Left renal pelvis (tissue), 4 donors: ENCODE measurements at regions not wholly inside any gene's neighbourhood (a gene's known extent, or its start where the extent isn't known, plus 50 kb on each side); places are given as distances from the start of the nearest gene placed in this dataset.

Experiments used
- DNase-seq, 4 donors: peaks; one replicate each; pipeline ENCODE4 v3.0.0-alpha.2; 2013; ENCODE audit warnings: low read depth in 4 of 4, low spot score in 3 of 4

GRCh38 chr6:44050872-44051505, 76.3 kb downstream of the MRPL14 start:
- DNase-seq, result no peak

GRCh38 chr6:44049989-44050871, 77.0 kb downstream of the MRPL14 start:
- DNase-seq, result no peak

- no peak for DNase-seq
Measured at GRCh38 chr6:44049163-44049988, 77.9 kb downstream of the MRPL14 start.

GRCh38 chr6:44048277-44048676, 79.0 kb downstream of the MRPL14 start:
- no peak for DNase-seq

- no peak for DNase-seq
Measured at GRCh38 chr6:44047801-44048200, 79.5 kb downstream of the MRPL14 start.

- no peak for DNase-seq
Measured at GRCh38 chr6:44047179-44047546, 80.1 kb downstream of the MRPL14 start.

GRCh38 chr6:44046516-44047178, 80.6 kb downstream of the MRPL14 start:
- no peak for DNase-seq

GRCh38 chr6:44045672-44046015, 81.6 kb downstream of the MRPL14 start:
- DNase-seq, result no peak

GRCh38 chr6:44044940-44045671, 82.1 kb downstream of the MRPL14 start:
- DNase-seq, result no peak

GRCh38 chr6:44044154-44044539, 83.1 kb downstream of the MRPL14 start:
- no peak for DNase-seq

GRCh38 chr6:44043479-44044153, 83.6 kb downstream of the MRPL14 start:
- no peak for DNase-seq

- no peak for DNase-seq
Measured at GRCh38 chr6:44042989-44043478, 84.2 kb downstream of the MRPL14 start.

- no peak for DNase-seq
Measured at GRCh38 chr6:44042261-44042988, 84.8 kb downstream of the MRPL14 start.

- no peak for DNase-seq
Measured at GRCh38 chr6:44041461-44042260, 85.6 kb downstream of the MRPL14 start.

GRCh38 chr6:44040786-44041185, 86.5 kb downstream of the MRPL14 start:
- no peak for DNase-seq

- DNase-seq, result no peak
Measured at GRCh38 chr6:44039839-44040350, 87.4 kb downstream of the MRPL14 start.

GRCh38 chr6:44039191-44039719, 88.0 kb downstream of the MRPL14 start:
- DNase-seq, result no peak
